Glutamatergic neuron (in vitro differentiated cells): ENCODE measurements at regions not wholly inside any gene's neighbourhood (a gene's known extent, or its start where the extent isn't known, plus 50 kb on each side); places are given as distances from the start of the nearest gene placed in this dataset.

Experiments
- DNase-seq: peaks from one replicate; pipeline ENCODE4 v3.0.0; 2022
- H3K27ac Mint-ChIP-seq: one replicate; pipeline ENCODE4 v1.8.0; 2020; ENCODE audit warnings: mild to moderate bottlenecking, mixed read lengths, inconsistent platforms; ENCODE audit not compliant: unreplicated experiment
- H3K27me3 Mint-ChIP-seq: one replicate; pipeline ENCODE4 v1.8.0; 2020; ENCODE audit warnings: mild to moderate bottlenecking, moderate library complexity, mixed read lengths, inconsistent platforms; ENCODE audit not compliant: unreplicated experiment
- H3K36me3 Mint-ChIP-seq: one replicate; pipeline ENCODE4 v1.8.0; 2020; ENCODE audit warnings: mild to moderate bottlenecking, mixed read lengths, inconsistent platforms; ENCODE audit not compliant: unreplicated experiment
- H3K4me1 Mint-ChIP-seq: one replicate; pipeline ENCODE4 v1.8.0; 2020; ENCODE audit warnings: mild to moderate bottlenecking, low read depth, mixed read lengths, inconsistent platforms; ENCODE audit not compliant: unreplicated experiment
- H3K4me3 Mint-ChIP-seq: one replicate; pipeline ENCODE4 v1.8.0; 2020; ENCODE audit warnings: mild to moderate bottlenecking, mixed read lengths, inconsistent platforms; ENCODE audit not compliant: unreplicated experiment
- H3K9me3 Mint-ChIP-seq: one replicate; pipeline ENCODE4 v1.8.0; 2020; ENCODE audit warnings: mild to moderate bottlenecking, moderate library complexity, mixed read lengths, inconsistent platforms; ENCODE audit not compliant: unreplicated experiment
- CTCF ChIP-seq: fragments of 200-600 bp; sonication (generic); IDR thresholded peaks from one replicate; pipeline ENCODE4 v1.5.0; 2021; ENCODE audit not compliant: partially characterized antibody, unreplicated experiment

GRCh38 chr7:32357535-32358277 is 132.5 kb downstream of the LSM5 start:
- H3K36me3 Mint-ChIP-seq, result no peaks in the 10 kb centered on the region
- H3K4me1 Mint-ChIP-seq, result no peaks in the 10 kb centered on the region
- H3K27me3 Mint-ChIP-seq, result no peaks in the 10 kb centered on the region
- no peak overlapping the region for H3K27ac Mint-ChIP-seq
- no peak overlapping the region for H3K4me3 Mint-ChIP-seq
- no peak for TF ChIP-seq CTCF
- H3K9me3 Mint-ChIP-seq, result no peaks in the 10 kb centered on the region
- DNase-seq, result no peak

DNA sequence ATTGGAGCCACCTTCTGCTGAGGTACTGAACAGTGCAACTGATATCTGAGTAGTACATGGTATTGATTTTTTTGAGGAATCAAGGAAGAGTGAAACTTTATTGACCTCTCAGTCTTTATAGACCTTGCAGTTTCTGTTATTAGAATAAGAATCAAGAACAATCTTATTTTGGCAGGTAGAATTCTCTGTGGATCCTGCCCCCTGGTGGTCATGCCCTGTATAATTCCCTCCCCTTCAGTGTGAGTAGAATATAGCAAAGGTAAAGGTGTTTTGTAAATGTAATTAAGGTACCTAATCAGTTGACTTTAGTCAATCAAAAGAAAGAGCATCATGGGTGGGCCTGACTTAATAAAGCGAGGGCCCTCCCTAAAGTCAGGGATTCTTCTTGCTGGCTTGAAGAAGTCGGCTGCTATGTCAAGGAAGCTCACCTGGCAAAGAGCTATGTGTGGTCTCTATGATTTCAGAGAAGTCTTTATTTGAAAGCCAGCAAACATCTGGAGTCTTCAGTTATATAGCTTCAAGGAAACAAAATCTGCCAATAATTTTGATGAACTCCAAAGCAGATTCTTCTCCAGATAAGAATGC is 142.8 kb downstream of the LSM5 start:
- no peak overlapping the region for H3K27ac Mint-ChIP-seq
- H3K9me3 Mint-ChIP-seq, result no peaks in the 10 kb centered on the region
- H3K36me3 Mint-ChIP-seq, result no peaks in the 10 kb centered on the region
- peak; percentile 92 for TF ChIP-seq CTCF
- no peak overlapping the region for H3K4me3 Mint-ChIP-seq
- peak; percentile 48 for DNase-seq
- no peaks in the 10 kb centered on the region for H3K4me1 Mint-ChIP-seq
- no peaks in the 10 kb centered on the region for H3K27me3 Mint-ChIP-seq

DNA sequence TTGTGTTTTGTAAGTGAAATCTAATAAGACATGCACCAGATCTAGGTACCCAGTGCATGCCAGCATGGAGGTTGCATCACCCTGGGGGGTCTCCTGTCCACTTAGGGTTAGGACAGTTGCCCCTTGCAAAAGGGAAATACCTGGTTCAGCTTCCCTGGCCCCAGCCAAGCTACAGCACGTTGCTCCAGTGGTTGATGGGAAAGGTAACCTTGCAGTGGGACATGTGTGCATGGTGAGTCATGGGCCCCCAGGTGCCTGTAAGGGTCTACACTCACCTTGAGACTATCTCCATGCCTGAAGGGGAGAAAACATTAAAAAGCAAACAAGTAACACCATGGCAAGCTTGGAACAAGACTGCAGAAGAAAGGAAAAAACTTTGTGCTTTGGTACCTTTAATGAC is 143.9 kb downstream of the LSM5 start:
- no peaks in the 10 kb centered on the region for H3K27me3 Mint-ChIP-seq
- no peaks in the 10 kb centered on the region for H3K36me3 Mint-ChIP-seq
- no peak for TF ChIP-seq CTCF
- no peak overlapping the region for H3K27ac Mint-ChIP-seq
- no peaks in the 10 kb centered on the region for H3K9me3 Mint-ChIP-seq
- DNase-seq, result no peak
- H3K4me3 Mint-ChIP-seq, result no peak overlapping the region
- H3K4me1 Mint-ChIP-seq, result no peaks in the 10 kb centered on the region

- DNase-seq, result no peak
- Mint-ChIP-seq H3K27ac (no peak overlapping the region), H3K9me3 (no peaks in the 10 kb centered on the region), H3K4me1 (no peaks in the 10 kb centered on the region), H3K4me3 (no peak overlapping the region), H3K27me3 (peaks cover 4% of the 10 kb centered on the region), H3K36me3 (peaks cover 3% of the 10 kb centered on the region)
- no peak for TF ChIP-seq CTCF
Measured at GRCh38 chr7:32336726-32337125, 153.5 kb downstream of the LSM5 start.

DNA sequence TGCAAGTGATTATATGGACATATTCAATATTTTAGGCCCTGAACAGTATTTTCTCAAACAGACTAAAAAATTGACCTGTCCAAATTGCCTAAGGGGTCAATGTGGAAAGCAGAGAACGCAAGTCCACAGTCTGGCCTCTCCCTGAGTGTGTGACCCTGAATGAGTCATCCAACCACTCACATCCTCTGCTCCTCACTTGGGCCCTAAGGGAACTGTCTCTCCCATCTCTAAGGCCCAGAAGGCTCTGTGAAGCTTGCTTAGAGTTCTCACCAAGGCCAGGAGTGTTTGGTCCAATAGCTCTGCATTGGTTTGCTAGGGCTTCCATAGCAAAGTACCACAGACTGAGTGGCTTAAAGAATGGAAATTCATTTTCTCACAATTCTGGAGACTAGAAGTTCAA is 155.1 kb downstream of the LSM5 start:
- no peak for TF ChIP-seq CTCF

More for the DNA sequence above, 155.1 kb downstream of the LSM5 start:
- Mint-ChIP-seq H3K27me3 (peaks cover 4% of the 10 kb centered on the region), H3K27ac (no peak overlapping the region), H3K9me3 (no peaks in the 10 kb centered on the region), H3K36me3 (peaks cover 9% of the 10 kb centered on the region), H3K4me1 (no peaks in the 10 kb centered on the region), H3K4me3 (no peak overlapping the region)
- DNase-seq, result no peak
